Mammary epithelial cell (primary cell): ENCODE measurements at regions not wholly inside any gene's neighbourhood (a gene's known extent, or its start where the extent isn't known, plus 50 kb on each side); places are given as distances from the start of the nearest gene placed in this dataset.

ENCODE experiments used
- CTCF ChIP-seq, 2 donors: IDR thresholded peaks in 1 of 2; conservative IDR thresholded peaks in 1 of 2; 2 replicates each; pipeline ENCODE4 v1.5.1; 2011 to 2012; ENCODE audit warnings: inconsistent platforms in 2 of 2, low read length in 2 of 2, mild to moderate bottlenecking in 2 of 2, control low read depth in 1 of 2, low read depth in 1 of 2; ENCODE audit not compliant: insufficient read depth in 1 of 2; ENCODE audit errors: extremely low read depth in 1 of 2
- EZH2 ChIP-seq: IDR thresholded peaks from 2 replicates; pipeline ENCODE4 v1.6.1; 2012; ENCODE audit warnings: low read length, inconsistent platforms, borderline replicate concordance

GRCh38 chr5:89595056-89595455 is 712.1 kb upstream of the MEF2C start:
- no peak for TF ChIP-seq CTCF (conservative IDR thresholded peaks at IDR 0.05 in 1 of 2, IDR thresholded peaks at IDR 0.05 in 1 of 2; ENCODE audit: extremely low read depth in 1 of 2, insufficient read depth in 1 of 2, low read depth in 1 of 2, low read length in 2 of 2)
- TF ChIP-seq EZH2: no peak
